Esophagus squamous epithelium (tissue), 5 donors: ENCODE measurements at regions not wholly inside any gene's neighbourhood (a gene's known extent, or its start where the extent isn't known, plus 50 kb on each side); places are given as distances from the start of the nearest gene placed in this dataset.
A peak's percentile ranks its signal among the peaks of the same experiment; 100 is the strongest.

Experiments
- DNase-seq: peaks from one replicate; lab custom pipeline; 2025; lab: John Stamatoyannopoulos, UW
- H3K27ac ChIP-seq, 4 donors: fragments of 200-600 bp; sonication (generic); one replicate each; pipeline ENCODE4 v1.5.1; 2016 to 2019; ENCODE audit warnings: mild to moderate bottlenecking in 1 of 4
- H3K27me3 ChIP-seq, 4 donors: fragments of 200-600 bp; sonication (generic); 1 replicate in 3 of 4; 2 replicates in 1 of 4; pipeline versions ENCODE4 v1.5.1 to v1.6.0; 2017 to 2021; ENCODE audit warnings: antibody characterized with exemption in 1 of 4
- H3K36me3 ChIP-seq, 3 donors: fragments of 200-600 bp; sonication (generic); one replicate each; pipeline ENCODE4 v1.5.1; 2016 to 2019
- H3K4me1 ChIP-seq, 3 donors: fragments of 200-600 bp; sonication (generic); one replicate each; pipeline ENCODE4 v1.5.1; 2017 to 2019
- H3K4me3 ChIP-seq, 4 donors: fragments of 200-600 bp; sonication (generic); 1 replicate in 3 of 4; 2 replicates in 1 of 4; pipeline ENCODE4 v1.5.1; 2016 to 2019; ENCODE audit warnings: mild to moderate bottlenecking in 2 of 4, moderate library complexity in 1 of 4
- H3K9me3 ChIP-seq, 3 donors: fragments of 200-600 bp; sonication (generic); one replicate each; pipeline ENCODE4 v1.5.1; 2016 to 2019
- POLR2A ChIP-seq, 4 donors: fragments of 450-650 bp; IDR thresholded peaks; one replicate each; pipeline ENCODE4 v1.6.1; 2017; ENCODE audit warnings: antibody characterized with exemption in 4 of 4, mild to moderate bottlenecking in 4 of 4, moderate library complexity in 3 of 4
- WGBS, 2 donors: methylation state at CpG; one replicate each; pipeline ENCODE4 v1.1.5; 2018; 5-methylcytosine and 5-hydroxymethylcytosine counted together
- intact Hi-C: fragments of 100-400 bp; cut with DNase I; formaldehyde crosslinking; loops from one replicate; pipeline ENCODE4 v1.15.0; 2022
- TF ChIP-seq, protein P1 (sequence below), 6 experiments: fragments of 450-650 bp in 4 of 6; fragments of 200-600 bp in 2 of 6; sonication (generic) in 2 of 6; IDR thresholded peaks; one replicate each; pipeline ENCODE4 v1.5.1; 2016 to 2019; ENCODE audit warnings: antibody characterized with exemption in 6 of 6, mild to moderate bottlenecking in 4 of 6, moderate library complexity in 4 of 6
- donor health status: DM: yes; HTN: yes; CAD: no.

- Histone ChIP-seq H3K4me3 (no peak overlapping the region), H3K36me3 (no peaks in the 10 kb centered on the region), H3K4me1 (peaks cover 0 to 22% (median 0%) of the 10 kb centered on the region in 3 donors), H3K27ac (no peak overlapping the region), H3K9me3 (no peaks in the 10 kb centered on the region), H3K27me3 (no peaks in the 10 kb centered on the region)
- no peak for DNase-seq
- no peak for TF ChIP-seq POLR2A (IDR thresholded peaks at IDR 0.05)
- TF ChIP-seq, protein P1, sequence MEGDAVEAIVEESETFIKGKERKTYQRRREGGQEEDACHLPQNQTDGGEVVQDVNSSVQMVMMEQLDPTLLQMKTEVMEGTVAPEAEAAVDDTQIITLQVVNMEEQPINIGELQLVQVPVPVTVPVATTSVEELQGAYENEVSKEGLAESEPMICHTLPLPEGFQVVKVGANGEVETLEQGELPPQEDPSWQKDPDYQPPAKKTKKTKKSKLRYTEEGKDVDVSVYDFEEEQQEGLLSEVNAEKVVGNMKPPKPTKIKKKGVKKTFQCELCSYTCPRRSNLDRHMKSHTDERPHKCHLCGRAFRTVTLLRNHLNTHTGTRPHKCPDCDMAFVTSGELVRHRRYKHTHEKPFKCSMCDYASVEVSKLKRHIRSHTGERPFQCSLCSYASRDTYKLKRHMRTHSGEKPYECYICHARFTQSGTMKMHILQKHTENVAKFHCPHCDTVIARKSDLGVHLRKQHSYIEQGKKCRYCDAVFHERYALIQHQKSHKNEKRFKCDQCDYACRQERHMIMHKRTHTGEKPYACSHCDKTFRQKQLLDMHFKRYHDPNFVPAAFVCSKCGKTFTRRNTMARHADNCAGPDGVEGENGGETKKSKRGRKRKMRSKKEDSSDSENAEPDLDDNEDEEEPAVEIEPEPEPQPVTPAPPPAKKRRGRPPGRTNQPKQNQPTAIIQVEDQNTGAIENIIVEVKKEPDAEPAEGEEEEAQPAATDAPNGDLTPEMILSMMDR (IDR thresholded peaks at IDR 0.05): no peak
- 49 to 53% methylated on average over 3 of the region's 3 CpGs for WGBS, 2 donors
- intact Hi-C loops: no loop called here
Measured at GRCh38 chr7:81414411-81414810, 355.4 kb downstream of the HGF start.

DNA sequence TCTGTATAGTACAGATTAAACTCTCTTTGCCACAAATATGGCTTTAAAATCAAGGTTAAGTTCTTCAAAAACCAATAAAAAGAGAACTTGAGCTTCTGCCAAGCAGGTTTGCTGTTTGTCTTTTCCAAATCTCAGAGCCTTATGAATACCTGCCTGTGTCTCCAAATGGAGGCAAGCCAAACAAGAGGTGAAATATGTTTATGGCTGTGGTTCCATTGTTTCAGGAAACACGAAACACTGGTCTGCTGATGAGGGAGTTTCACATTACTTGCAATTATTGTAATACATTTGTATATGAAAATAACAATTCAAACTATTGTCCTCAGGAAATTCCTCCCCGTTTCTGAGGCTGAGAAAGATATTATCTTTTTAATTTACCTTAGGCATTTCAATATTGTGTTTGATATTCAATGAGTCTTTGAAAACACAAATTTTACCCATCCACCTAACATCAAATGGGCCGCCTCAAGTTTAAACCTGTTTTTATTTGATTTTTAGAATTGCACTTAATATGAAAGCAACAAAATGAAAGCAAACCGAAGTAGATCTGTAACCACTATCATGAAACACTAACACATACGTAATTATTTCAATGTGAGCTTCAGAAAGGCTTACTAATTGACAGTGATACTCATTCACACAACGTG, 359.3 kb downstream of the HGF start:
- Histone ChIP-seq H3K9me3 (no peaks in the 10 kb centered on the region), H3K27ac (peak overlapping the region in 1 of 4 donors; percentile 1), H3K27me3 (no peaks in the 10 kb centered on the region), H3K4me3 (no peak overlapping the region), H3K4me1 (peaks cover 0 to 18% (median 0%) of the 10 kb centered on the region in 3 donors), H3K36me3 (no peaks in the 10 kb centered on the region)
- intact Hi-C loops: no loop called here
- TF ChIP-seq POLR2A (IDR thresholded peaks at IDR 0.05): no peak
- TF ChIP-seq, protein P1 (IDR thresholded peaks at IDR 0.05): no peak
- no peak for DNase-seq
- WGBS, 2 donors: 37 to 50% methylated on average over 6 of the region's 6 CpGs

DNA sequence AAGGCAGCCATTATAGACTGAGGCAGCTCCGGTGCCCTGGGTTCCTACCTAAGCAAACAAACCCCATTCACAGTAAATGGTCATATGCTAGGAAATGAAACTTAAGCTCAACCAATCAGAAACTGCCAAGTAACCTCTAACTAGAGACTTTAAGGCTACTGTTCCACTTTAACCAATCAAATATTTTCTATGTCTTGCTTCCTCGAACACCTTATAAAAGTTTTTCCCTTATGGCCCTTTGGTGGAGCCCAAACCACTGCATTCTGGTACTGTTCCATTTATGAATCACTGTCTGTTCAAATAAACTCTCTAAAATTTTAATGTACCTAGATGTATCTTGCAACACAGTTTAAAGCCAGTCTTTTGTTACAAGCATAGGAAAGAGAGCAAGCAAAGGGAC, 361.1 kb downstream of the HGF start:
- intact Hi-C loops: no loop called here
- 70 to 73% methylated on average over 2 of the region's 2 CpGs for WGBS, 2 donors
- no peak for DNase-seq
- Histone ChIP-seq H3K9me3 (no peaks in the 10 kb centered on the region), H3K36me3 (no peaks in the 10 kb centered on the region), H3K27ac (no peak overlapping the region), H3K4me3 (no peak overlapping the region), H3K27me3 (no peaks in the 10 kb centered on the region), H3K4me1 (peaks cover 0 to 14% (median 0%) of the 10 kb centered on the region in 3 donors)
- TF ChIP-seq, protein P1 (IDR thresholded peaks at IDR 0.05): no peak
- no peak for TF ChIP-seq POLR2A (IDR thresholded peaks at IDR 0.05)

- Histone ChIP-seq H3K27me3 (no peaks in the 10 kb centered on the region), H3K36me3 (no peaks in the 10 kb centered on the region), H3K4me1 (peaks cover 0 to 14% (median 0%) of the 10 kb centered on the region in 3 donors), H3K4me3 (no peak overlapping the region), H3K27ac (no peak overlapping the region), H3K9me3 (no peaks in the 10 kb centered on the region)
- WGBS, 2 donors: 100% methylated on average over 2 of the region's 2 CpGs
- DNase-seq: no peak
- intact Hi-C loops: no loop called here
- TF ChIP-seq POLR2A (IDR thresholded peaks at IDR 0.05): no peak
Measured at GRCh38 chr7:81407094-81407493, 362.8 kb downstream of the HGF start.

- Histone ChIP-seq H3K27ac (no peak overlapping the region), H3K9me3 (no peaks in the 10 kb centered on the region), H3K27me3 (no peaks in the 10 kb centered on the region), H3K4me1 (no peaks in the 10 kb centered on the region), H3K4me3 (no peak overlapping the region), H3K36me3 (no peaks in the 10 kb centered on the region)
- intact Hi-C loops: no loop called here
- DNase-seq: no peak
- WGBS, 2 donors: 79 to 83% methylated on average over 1 to 2 of the region's 2 CpGs
- no peak for TF ChIP-seq POLR2A (IDR thresholded peaks at IDR 0.05)
- TF ChIP-seq, protein P1 (IDR thresholded peaks at IDR 0.05): no peak
Measured at GRCh38 chr7:81404669-81405068, 365.2 kb downstream of the HGF start.
